Mesenchymal stem cell (in vitro differentiated cells and primary cell): ENCODE measurements at regions not wholly inside any gene's neighbourhood (a gene's known extent, or its start where the extent isn't known, plus 50 kb on each side); places are given as distances from the start of the nearest gene placed in this dataset.

Experiments used
- DNase-seq: peaks from one replicate; pipeline ENCODE4 v3.0.0-alpha.2; 2013
- H2AFZ ChIP-seq: one replicate; pipeline ENCODE4 v1.6.1; 2013; ENCODE audit warnings: low read depth, mild to moderate bottlenecking, control low read depth, inconsistent platforms, low read length, moderate library complexity
- H2AK5ac ChIP-seq: 2 replicates; pipeline ENCODE4 v1.6.1; 2013; ENCODE audit warnings: low read length, moderate library complexity, mild to moderate bottlenecking, inconsistent platforms; ENCODE audit not compliant: severe bottlenecking
- H2BK120ac ChIP-seq: one replicate; pipeline ENCODE4 v1.6.1; 2013; ENCODE audit warnings: low read depth, mild to moderate bottlenecking, inconsistent platforms, low read length, moderate library complexity
- H2BK12ac ChIP-seq, 2 experiments: one replicate each; pipeline ENCODE4 v1.6.1; 2013; ENCODE audit warnings: inconsistent platforms in 2 of 2, low read length in 2 of 2, mild to moderate bottlenecking in 2 of 2, moderate library complexity in 2 of 2, control low read depth in 1 of 2
- H2BK15ac ChIP-seq: one replicate; pipeline ENCODE4 v1.6.1; 2013; ENCODE audit warnings: mild to moderate bottlenecking, low read depth, inconsistent platforms; ENCODE audit not compliant: poor library complexity, severe bottlenecking
- H2BK5ac ChIP-seq: 2 replicates; pipeline ENCODE4 v1.6.1; 2013; ENCODE audit warnings: low read depth, mild to moderate bottlenecking, low read length, control low read depth, inconsistent platforms; ENCODE audit not compliant: poor library complexity, severe bottlenecking
- H3K14ac ChIP-seq, 2 experiments: one replicate each; pipeline ENCODE4 v1.6.1; 2013; ENCODE audit warnings: inconsistent platforms in 2 of 2, low read length in 2 of 2, control low read depth in 1 of 2, mild to moderate bottlenecking in 1 of 2, moderate library complexity in 1 of 2
- H3K18ac ChIP-seq, 2 experiments: one replicate each; pipeline ENCODE4 v1.6.1; 2013; ENCODE audit warnings: inconsistent platforms in 2 of 2, low read length in 2 of 2, control low read depth in 1 of 2, low read depth in 1 of 2, mild to moderate bottlenecking in 1 of 2
- H3K23ac ChIP-seq, 2 experiments: one replicate each; pipeline ENCODE4 v1.6.1; 2013; ENCODE audit warnings: inconsistent platforms in 2 of 2, low read length in 2 of 2, mild to moderate bottlenecking in 2 of 2, moderate library complexity in 2 of 2, control low read depth in 1 of 2
- H3K27ac ChIP-seq: 2 replicates; pipeline ENCODE4 v1.5.1; 2013; ENCODE audit warnings: mild to moderate bottlenecking, moderate library complexity, low read length, control low read depth, inconsistent platforms; ENCODE audit not compliant: poor library complexity, severe bottlenecking
- H3K27me3 ChIP-seq, 2 experiments: 2 replicates each; pipeline versions ENCODE4 v1.6.1 to v1.7.0; 2013; ENCODE audit warnings: low read length in 2 of 2, mild to moderate bottlenecking in 2 of 2, moderate library complexity in 2 of 2, control low read depth in 1 of 2, inconsistent platforms in 1 of 2; ENCODE audit not compliant: control insufficient read depth in 1 of 2, insufficient read depth in 1 of 2
- H3K36me3 ChIP-seq, 2 experiments: 2 replicates each; pipeline versions ENCODE4 v1.6.1 to v1.7.0; 2013; ENCODE audit warnings: low read length in 2 of 2, control low read depth in 1 of 2, inconsistent platforms in 1 of 2, low read depth in 1 of 2, mild to moderate bottlenecking in 1 of 2; ENCODE audit not compliant: insufficient read depth in 2 of 2, control insufficient read depth in 1 of 2
- H3K4ac ChIP-seq, 2 experiments: one replicate each; pipeline ENCODE4 v1.6.1; 2013; ENCODE audit warnings: inconsistent platforms in 2 of 2, low read length in 2 of 2, mild to moderate bottlenecking in 2 of 2, moderate library complexity in 2 of 2, control low read depth in 1 of 2, low read depth in 1 of 2
- H3K4me1 ChIP-seq: 2 replicates; pipeline ENCODE4 v1.6.1; 2013; ENCODE audit warnings: low read depth, low read length, control low read depth; ENCODE audit not compliant: control insufficient read depth, insufficient read depth
- H3K4me2 ChIP-seq: 2 replicates; pipeline ENCODE4 v1.6.1; 2013; ENCODE audit warnings: low read length, mild to moderate bottlenecking, inconsistent platforms; ENCODE audit not compliant: poor library complexity, severe bottlenecking
- H3K4me3 ChIP-seq, 2 experiments: 2 replicates each; pipeline versions ENCODE4 v1.5.1 to v1.7.0; 2013; ENCODE audit warnings: low read length in 2 of 2, mild to moderate bottlenecking in 2 of 2, control low read depth in 1 of 2, low read depth in 1 of 2; ENCODE audit not compliant: insufficient read depth in 1 of 2
- H3K79me1 ChIP-seq: replicated peaks from 2 replicates; pipeline ENCODE4 v1.6.1; 2013; ENCODE audit warnings: mild to moderate bottlenecking, control low read depth, low read length, inconsistent platforms; ENCODE audit not compliant: poor library complexity, severe bottlenecking
- H3K9ac ChIP-seq: 2 replicates; pipeline ENCODE4 v1.7.0; 2013; ENCODE audit warnings: mild to moderate bottlenecking, low read length, moderate library complexity
- H3K9me3 ChIP-seq: 2 replicates; pipeline ENCODE4 v1.7.0; 2013; ENCODE audit warnings: mild to moderate bottlenecking, low read length; ENCODE audit not compliant: control insufficient read depth
- H4K8ac ChIP-seq: one replicate; pipeline ENCODE4 v1.6.1; 2013; ENCODE audit warnings: inconsistent platforms, mild to moderate bottlenecking, low read length, moderate library complexity
- H4K91ac ChIP-seq: one replicate; pipeline ENCODE4 v1.6.1; 2013; ENCODE audit warnings: mild to moderate bottlenecking, low read length, inconsistent platforms
- WGBS: methylation state at CpG from one replicate; pipeline ENCODE4 v1.1.7; 2013; ENCODE audit warnings: mixed read lengths; 5-methylcytosine and 5-hydroxymethylcytosine counted together

GRCh38 chr2:19086231-19086651 is 272.2 kb downstream of the OSR1 start:
- Histone ChIP-seq H3K14ac (no peak overlapping the region), H3K27me3 (no peaks in the 10 kb centered on the region), H2BK12ac (no peak overlapping the region), H3K36me3 (no peaks in the 10 kb centered on the region), H3K79me1 (no peaks in the 10 kb centered on the region), H2AFZ (no peak overlapping the region), H3K4ac (no peak overlapping the region), H3K18ac (no peak overlapping the region), H4K8ac (no peak overlapping the region), H3K27ac (no peak overlapping the region), H2BK5ac (no peak overlapping the region), H3K4me2 (no peak overlapping the region), H3K4me1 (no peaks in the 10 kb centered on the region), H3K9me3 (no peaks in the 10 kb centered on the region), H3K23ac (no peak overlapping the region), H3K9ac (no peak overlapping the region), H2BK120ac (no peak overlapping the region), H4K91ac (no peak overlapping the region), H2AK5ac (no peak overlapping the region), H3K4me3 (no peak overlapping the region), H2BK15ac (no peak overlapping the region)
- 39% methylated on average over 3 of the region's 3 CpGs for WGBS
- DNase-seq = no peak

- H3K36me3 ChIP-seq = no peaks in the 10 kb centered on the region
- H2BK15ac ChIP-seq = no peak overlapping the region
- no peak overlapping the region for H3K4me3 ChIP-seq
- no peaks in the 10 kb centered on the region for H3K27me3 ChIP-seq
- H3K4ac ChIP-seq = no peak overlapping the region
- H3K9ac ChIP-seq = no peak overlapping the region
- H2BK12ac ChIP-seq = no peak overlapping the region
- H3K4me1 ChIP-seq = peaks cover 2% of the 10 kb centered on the region
- H3K4me2 ChIP-seq = no peak overlapping the region
- H4K8ac ChIP-seq = no peak overlapping the region
- H2BK5ac ChIP-seq = no peak overlapping the region
- no peak overlapping the region for H2AFZ ChIP-seq
- H3K14ac ChIP-seq = no peak overlapping the region
- H3K18ac ChIP-seq = no peak overlapping the region
- H4K91ac ChIP-seq = no peak overlapping the region
- DNase-seq = no peak
- no peak overlapping the region for H2AK5ac ChIP-seq
- H3K27ac ChIP-seq = no peak overlapping the region
- H3K23ac ChIP-seq = no peak overlapping the region
- H2BK120ac ChIP-seq = no peak overlapping the region
- no peaks in the 10 kb centered on the region for H3K9me3 ChIP-seq
- H3K79me1 ChIP-seq = no peaks in the 10 kb centered on the region
Observed at GRCh38 chr2:19078709-19079108, 279.7 kb downstream of the OSR1 start.

- H3K14ac ChIP-seq = no peak overlapping the region
- H2BK120ac ChIP-seq = no peak overlapping the region
- H3K4me3 ChIP-seq = no peak overlapping the region
- no peak overlapping the region for H2BK15ac ChIP-seq
- H3K36me3 ChIP-seq = no peaks in the 10 kb centered on the region
- no peak overlapping the region for H3K9ac ChIP-seq
- peaks cover 6% of the 10 kb centered on the region for H3K4me1 ChIP-seq
- H3K27ac ChIP-seq = no peak overlapping the region
- peak overlapping the region in 1 of 2 experiments; percentile 38 for H2BK12ac ChIP-seq
- H2AFZ ChIP-seq = no peak overlapping the region
- no peak overlapping the region for H2BK5ac ChIP-seq
- H3K18ac ChIP-seq = no peak overlapping the region
- DNase-seq = peak; percentile 25
- no peak overlapping the region for H3K4ac ChIP-seq
- H3K27me3 ChIP-seq = no peaks in the 10 kb centered on the region
- H4K91ac ChIP-seq = no peak overlapping the region
- H3K4me2 ChIP-seq = no peak overlapping the region
- no peak overlapping the region for H4K8ac ChIP-seq
- 75% methylated on average over 4 of the region's 4 CpGs for WGBS
- H3K23ac ChIP-seq = no peak overlapping the region
- H3K79me1 ChIP-seq = no peaks in the 10 kb centered on the region
- no peaks in the 10 kb centered on the region for H3K9me3 ChIP-seq
- H2AK5ac ChIP-seq = peak overlapping the region; percentile 21
Observed at GRCh38 chr2:19073522-19073921, 284.9 kb downstream of the OSR1 start.

- Histone ChIP-seq H4K8ac (no peak overlapping the region), H3K79me1 (no peaks in the 10 kb centered on the region), H3K36me3 (no peaks in the 10 kb centered on the region), H2AFZ (no peak overlapping the region), H3K4me1 (peaks cover 6% of the 10 kb centered on the region), H3K4me2 (no peak overlapping the region), H3K9ac (no peak overlapping the region), H3K23ac (no peak overlapping the region), H2BK15ac (no peak overlapping the region), H4K91ac (no peak overlapping the region), H3K27me3 (no peaks in the 10 kb centered on the region), H3K4me3 (no peak overlapping the region), H2BK5ac (no peak overlapping the region), H3K14ac (no peak overlapping the region), H3K27ac (no peak overlapping the region), H2BK120ac (no peak overlapping the region), H3K4ac (no peak overlapping the region), H2BK12ac (no peak overlapping the region), H3K9me3 (no peaks in the 10 kb centered on the region), H3K18ac (no peak overlapping the region), H2AK5ac (no peak overlapping the region)
- DNase-seq = no peak
- 84% methylated on average over 2 of the region's 2 CpGs for WGBS
Observed at GRCh38 chr2:19072161-19072560, 286.3 kb downstream of the OSR1 start.
